ENCODE measurements at regions not wholly inside any gene's neighbourhood (a gene's known extent, or its start where the extent isn't known, plus 50 kb on each side); places are given as distances from the start of the nearest gene placed in this dataset.

- no peak for TF ChIP-seq CTCF (IDR thresholded peaks at IDR 0.05)
- no peak for TF ChIP-seq POLR2AphosphoS5 (IDR thresholded peaks at IDR 0.05)
- no peak for TF ChIP-seq POLR2A (IDR thresholded peaks at IDR 0.05)
- TF ChIP-seq EP300 (IDR thresholded peaks at IDR 0.05) = no peak
These were observed 65.2 kb upstream of the TRABD2B start for GRCh38 chr1:48062353-48062752.
